Esophagus muscularis mucosa (tissue), 4 donors: ENCODE measurements at regions not wholly inside any gene's neighbourhood (a gene's known extent, or its start where the extent isn't known, plus 50 kb on each side); places are given as distances from the start of the nearest gene placed in this dataset.

Experiments used
- DNase-seq: peaks from one replicate; pipeline ENCODE4 v3.0.0-alpha.2; 2017; ENCODE audit errors: extremely low spot score
- H3K27ac ChIP-seq, 4 donors: fragments of 200-600 bp; sonication (generic); replicated peaks in 1 of 4; 1 replicate in 3 of 4; 2 replicates in 1 of 4; pipeline ENCODE4 v1.5.1; 2016 to 2019; ENCODE audit warnings: mild to moderate bottlenecking in 1 of 4
- H3K27me3 ChIP-seq, 4 donors: fragments of 200-600 bp; sonication (generic); one replicate each; pipeline versions ENCODE4 v1.5.1 to v1.6.0; 2016 to 2019
- H3K36me3 ChIP-seq, 4 donors: fragments of 200-600 bp; sonication (generic); one replicate each; pipeline ENCODE4 v1.5.1; 2016 to 2019
- H3K4me1 ChIP-seq, 4 donors: fragments of 200-600 bp; sonication (generic); one replicate each; pipeline ENCODE4 v1.5.1; 2016 to 2019
- H3K4me3 ChIP-seq, 4 donors: fragments of 200-600 bp; sonication (generic); 1 replicate in 2 of 4; 2 replicates in 2 of 4; pipeline ENCODE4 v1.5.1; 2016 to 2019; ENCODE audit warnings: mild to moderate bottlenecking in 4 of 4, moderate library complexity in 1 of 4
- H3K9me3 ChIP-seq, 4 donors: fragments of 200-600 bp; sonication (generic); 1 replicate in 3 of 4; 2 replicates in 1 of 4; pipeline ENCODE4 v1.5.1; 2016 to 2019
- EP300 ChIP-seq: sonication (generic); formaldehyde crosslinking; IDR thresholded peaks from one replicate; pipeline ENCODE4 v1.6.1; 2017; ENCODE audit warnings: antibody characterized with exemption
- POLR2A ChIP-seq: fragments of 450-650 bp; IDR thresholded peaks from one replicate; pipeline ENCODE4 v1.6.1; 2017; ENCODE audit warnings: antibody characterized with exemption, moderate library complexity, mild to moderate bottlenecking, low read depth
- POLR2AphosphoS5 ChIP-seq, 2 donors: sonication (generic); formaldehyde crosslinking; IDR thresholded peaks; one replicate each; pipeline ENCODE4 v1.6.1; 2017; ENCODE audit warnings: antibody characterized with exemption in 2 of 2
- WGBS: methylation state at CpG from one replicate; pipeline ENCODE4 v1.1.5; 2018; 5-methylcytosine and 5-hydroxymethylcytosine counted together
- intact Hi-C: fragments of 100-400 bp; cut with DNase I; formaldehyde crosslinking; loops from one replicate; pipeline ENCODE4 v1.15.1; 2023
- TF ChIP-seq, protein P1 (sequence below), 3 experiments: fragments of 200-600 bp in 2 of 3; fragments of 450-650 bp in 1 of 3; sonication (generic) in 2 of 3; IDR thresholded peaks; one replicate each; pipeline ENCODE4 v1.5.1; 2017 to 2019; ENCODE audit warnings: antibody characterized with exemption in 3 of 3, mild to moderate bottlenecking in 2 of 3, moderate library complexity in 1 of 3

DNA sequence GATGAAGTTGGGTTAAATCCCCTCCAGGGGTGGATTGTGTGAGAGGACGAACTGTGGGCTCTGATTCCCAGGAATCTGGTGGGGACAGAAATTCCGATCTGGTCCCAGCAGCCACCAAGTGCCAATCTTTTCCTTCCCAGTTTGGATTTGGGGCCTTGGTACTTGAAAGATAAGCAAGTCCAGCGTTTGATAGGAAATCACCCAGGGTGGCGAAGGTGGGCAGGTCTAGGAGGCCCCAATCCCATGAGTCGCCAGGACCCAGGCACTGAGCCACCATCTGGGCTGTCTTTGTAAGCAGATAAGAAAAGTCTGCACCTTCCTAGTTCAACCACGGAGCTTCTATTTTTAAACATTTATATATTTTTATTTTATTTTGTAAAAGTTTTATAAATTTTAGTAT lies 122.6 kb upstream of the LSM8 start:
- TF ChIP-seq POLR2A: no peak
- no peak for TF ChIP-seq POLR2AphosphoS5 (IDR thresholded peaks at IDR 0.05)
- TF ChIP-seq, protein P1, sequence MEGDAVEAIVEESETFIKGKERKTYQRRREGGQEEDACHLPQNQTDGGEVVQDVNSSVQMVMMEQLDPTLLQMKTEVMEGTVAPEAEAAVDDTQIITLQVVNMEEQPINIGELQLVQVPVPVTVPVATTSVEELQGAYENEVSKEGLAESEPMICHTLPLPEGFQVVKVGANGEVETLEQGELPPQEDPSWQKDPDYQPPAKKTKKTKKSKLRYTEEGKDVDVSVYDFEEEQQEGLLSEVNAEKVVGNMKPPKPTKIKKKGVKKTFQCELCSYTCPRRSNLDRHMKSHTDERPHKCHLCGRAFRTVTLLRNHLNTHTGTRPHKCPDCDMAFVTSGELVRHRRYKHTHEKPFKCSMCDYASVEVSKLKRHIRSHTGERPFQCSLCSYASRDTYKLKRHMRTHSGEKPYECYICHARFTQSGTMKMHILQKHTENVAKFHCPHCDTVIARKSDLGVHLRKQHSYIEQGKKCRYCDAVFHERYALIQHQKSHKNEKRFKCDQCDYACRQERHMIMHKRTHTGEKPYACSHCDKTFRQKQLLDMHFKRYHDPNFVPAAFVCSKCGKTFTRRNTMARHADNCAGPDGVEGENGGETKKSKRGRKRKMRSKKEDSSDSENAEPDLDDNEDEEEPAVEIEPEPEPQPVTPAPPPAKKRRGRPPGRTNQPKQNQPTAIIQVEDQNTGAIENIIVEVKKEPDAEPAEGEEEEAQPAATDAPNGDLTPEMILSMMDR (IDR thresholded peaks at IDR 0.05): no peak
- no peak for TF ChIP-seq EP300
- Histone ChIP-seq H3K4me1 (no peaks in the 10 kb centered on the region), H3K4me3 (no peak overlapping the region), H3K27me3 (no peaks in the 10 kb centered on the region), H3K9me3 (no peaks in the 10 kb centered on the region), H3K36me3 (no peaks in the 10 kb centered on the region), H3K27ac (no peak overlapping the region)
- intact Hi-C loops: no loop called here
- DNase-seq: no peak
- 70% methylated on average over 6 of the region's 6 CpGs for WGBS

DNA sequence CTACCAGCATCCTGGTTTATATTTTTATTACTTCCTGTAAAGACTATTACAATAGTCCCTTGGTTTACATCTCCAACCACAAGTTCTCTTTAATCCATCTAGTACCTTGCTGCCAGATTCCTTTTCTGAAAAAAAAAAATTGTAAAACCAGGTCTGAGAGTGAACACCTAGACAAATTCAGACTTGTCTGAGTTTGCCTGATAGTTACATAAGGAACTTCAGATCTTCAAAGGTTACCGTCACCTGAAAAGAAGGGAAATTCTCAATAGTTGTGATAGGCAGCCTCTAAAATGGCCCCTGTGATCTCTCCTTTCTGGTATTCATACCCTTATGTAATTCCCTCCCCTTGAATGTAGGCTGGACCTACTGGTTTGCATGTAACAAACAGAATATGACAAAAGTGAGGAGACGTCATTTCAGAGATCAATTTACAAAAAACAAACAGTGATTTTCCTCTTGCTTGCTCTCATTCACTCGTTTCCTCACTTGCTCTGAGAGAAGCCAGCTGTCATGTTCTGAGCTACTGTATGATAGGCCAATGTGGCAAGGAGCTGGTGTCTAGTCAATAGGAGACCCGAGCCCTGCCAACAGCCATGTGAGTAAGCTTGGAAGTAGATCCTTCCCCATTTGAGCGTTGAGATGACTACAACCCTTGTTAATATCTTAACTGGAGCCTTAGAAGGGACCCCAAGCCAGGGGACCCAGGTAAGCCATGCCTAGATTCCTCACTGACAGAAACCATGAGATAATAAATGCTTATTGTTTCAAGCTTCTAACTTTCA lies 110.9 kb upstream of the LSM8 start:
- no peak for DNase-seq
- Histone ChIP-seq H3K36me3 (no peaks in the 10 kb centered on the region), H3K4me1 (no peaks in the 10 kb centered on the region), H3K27ac (no peak overlapping the region), H3K9me3 (no peaks in the 10 kb centered on the region), H3K4me3 (no peak overlapping the region), H3K27me3 (no peaks in the 10 kb centered on the region)
- WGBS: 59% methylated on average over 5 of the region's 5 CpGs
- intact Hi-C loops: no loop called here
- no peak for TF ChIP-seq EP300

DNA sequence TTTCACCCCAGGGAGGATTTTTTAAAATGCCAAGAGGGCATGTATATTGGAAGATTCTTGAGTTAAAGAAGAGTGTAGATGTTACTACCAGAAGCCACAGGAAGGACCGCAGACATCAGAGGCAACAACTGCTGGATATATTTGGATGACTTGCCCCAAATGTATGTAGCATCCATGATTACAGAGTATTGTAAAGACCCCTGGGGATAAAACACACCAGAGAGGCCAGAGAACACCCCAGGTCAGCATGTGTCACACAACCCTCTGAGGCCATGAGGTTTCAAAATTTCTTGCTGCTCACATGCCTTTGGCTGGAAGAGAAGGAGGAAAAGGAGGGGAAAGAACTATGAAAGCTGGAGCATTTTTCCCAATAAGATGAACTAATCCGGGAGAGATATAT lies 108.0 kb upstream of the LSM8 start:
- Histone ChIP-seq H3K4me1 (no peaks in the 10 kb centered on the region), H3K9me3 (no peaks in the 10 kb centered on the region), H3K27ac (no peak overlapping the region), H3K36me3 (no peaks in the 10 kb centered on the region), H3K4me3 (no peak overlapping the region), H3K27me3 (no peaks in the 10 kb centered on the region)
- intact Hi-C loops: no loop called here
- DNase-seq: no peak
- TF ChIP-seq POLR2A: no peak
- TF ChIP-seq, protein P1 (IDR thresholded peaks at IDR 0.05): no peak
- TF ChIP-seq POLR2AphosphoS5 (IDR thresholded peaks at IDR 0.05): no peak
- TF ChIP-seq EP300: no peak
- WGBS: 79% methylated on average over 2 of the region's 2 CpGs

DNA sequence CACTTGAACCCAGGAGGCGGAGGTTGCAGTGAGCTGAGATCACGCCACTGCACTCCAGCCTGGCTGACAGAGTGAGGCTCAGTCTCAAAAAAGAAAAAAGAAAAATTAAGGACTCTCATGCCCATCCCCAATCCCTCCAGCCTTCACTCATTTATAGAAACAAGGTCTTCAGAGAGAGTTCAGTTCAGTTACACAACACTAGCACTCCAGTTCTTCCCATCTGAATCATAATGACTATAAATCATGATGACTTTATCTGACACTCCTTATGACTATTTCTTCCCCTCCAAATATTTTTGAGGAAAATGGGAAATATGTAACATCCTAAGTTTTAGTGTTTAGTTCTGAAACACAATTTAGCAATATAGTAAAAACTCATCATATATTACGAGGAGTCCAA lies 107.4 kb upstream of the LSM8 start:
- no peaks in the 10 kb centered on the region for H3K4me1 ChIP-seq
- H3K9me3 ChIP-seq: no peaks in the 10 kb centered on the region
- WGBS: 61% methylated on average over 3 of the region's 3 CpGs
- H3K27ac ChIP-seq: no peak overlapping the region
- no peak for DNase-seq
- H3K4me3 ChIP-seq: no peak overlapping the region
- no peaks in the 10 kb centered on the region for H3K36me3 ChIP-seq
- intact Hi-C loops: no loop called here
- no peaks in the 10 kb centered on the region for H3K27me3 ChIP-seq
- no peak for TF ChIP-seq POLR2AphosphoS5 (IDR thresholded peaks at IDR 0.05)
- no peak for TF ChIP-seq POLR2A
- TF ChIP-seq EP300: no peak
- TF ChIP-seq, protein P1 (IDR thresholded peaks at IDR 0.05): no peak

DNA sequence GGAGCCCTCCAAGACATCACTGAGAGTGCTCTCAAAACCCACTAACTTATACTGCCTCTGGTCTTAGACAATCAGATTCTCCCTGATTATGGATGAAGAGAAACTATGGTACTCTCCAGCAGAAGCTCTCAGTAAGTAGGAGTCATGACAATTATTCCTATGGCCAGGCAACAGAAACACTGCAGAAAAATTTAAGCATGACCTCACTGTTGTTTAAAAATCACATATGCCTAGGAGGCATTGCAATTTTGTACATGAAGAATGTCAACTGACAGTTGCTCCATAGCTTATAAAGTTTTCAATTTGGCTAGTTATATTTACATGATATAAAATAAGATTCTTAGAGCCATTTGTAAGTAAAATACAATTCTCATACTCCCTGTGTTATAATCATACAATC lies 105.9 kb upstream of the LSM8 start:
- Histone ChIP-seq H3K27me3 (no peaks in the 10 kb centered on the region), H3K4me1 (no peaks in the 10 kb centered on the region), H3K27ac (no peak overlapping the region), H3K9me3 (no peaks in the 10 kb centered on the region), H3K4me3 (no peak overlapping the region), H3K36me3 (no peaks in the 10 kb centered on the region)
- intact Hi-C loops: no loop called here
- TF ChIP-seq POLR2A (no peak), EP300 (no peak), POLR2AphosphoS5 (IDR thresholded peaks at IDR 0.05) (no peak)
- TF ChIP-seq, protein P1 (IDR thresholded peaks at IDR 0.05): no peak
- DNase-seq: no peak
